RKO (cell line): ENCODE measurements at regions not wholly inside any gene's neighbourhood (a gene's known extent, or its start where the extent isn't known, plus 50 kb on each side); places are given as distances from the start of the nearest gene placed in this dataset.
A peak's percentile ranks its signal among the peaks of the same experiment; 100 is the strongest.

Experiments
- DNase-seq: peaks from one replicate; pipeline ENCODE4 v3.0.0-alpha.2; 2016; ENCODE audit warnings: low spot score

DNA sequence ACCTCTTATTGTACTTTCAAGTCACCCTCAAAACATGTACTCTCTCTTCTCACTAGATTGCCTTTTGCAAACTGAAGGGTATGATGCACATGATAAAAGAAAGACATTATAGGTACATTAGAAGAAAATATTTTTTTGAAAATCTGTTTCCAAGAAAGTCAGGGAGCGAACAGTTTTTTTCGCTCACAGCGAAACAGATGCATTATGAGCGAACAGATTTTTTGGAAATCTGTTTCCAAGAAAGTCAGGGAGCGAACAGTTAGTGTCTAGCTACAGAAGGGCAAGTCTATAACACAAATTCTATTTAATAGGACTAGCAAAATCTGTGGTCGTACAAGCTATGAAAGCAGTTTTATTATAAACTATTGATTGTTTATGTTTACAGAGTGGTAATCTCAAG is 296.2 kb upstream of the ANO3 start:
- no peak for DNase-seq

DNA sequence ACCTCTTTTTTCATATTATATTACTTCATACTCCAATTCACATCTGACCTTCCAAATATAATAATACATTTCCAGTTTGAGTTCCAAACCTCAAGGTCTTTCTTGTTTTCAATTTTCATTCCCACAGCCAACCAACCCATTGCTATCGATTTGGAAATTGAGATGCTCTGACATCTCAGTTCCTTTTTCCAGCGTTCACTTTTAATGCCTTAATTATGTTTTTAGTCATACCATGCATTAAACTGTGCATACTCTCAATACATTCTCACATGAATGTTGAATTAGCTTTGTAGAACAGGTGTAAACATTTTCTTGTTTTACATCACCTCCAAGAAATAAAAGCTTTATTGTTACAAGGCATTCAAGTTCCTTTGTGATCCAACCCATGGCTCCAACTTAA is 294.2 kb upstream of the ANO3 start:
- no peak for DNase-seq

DNA sequence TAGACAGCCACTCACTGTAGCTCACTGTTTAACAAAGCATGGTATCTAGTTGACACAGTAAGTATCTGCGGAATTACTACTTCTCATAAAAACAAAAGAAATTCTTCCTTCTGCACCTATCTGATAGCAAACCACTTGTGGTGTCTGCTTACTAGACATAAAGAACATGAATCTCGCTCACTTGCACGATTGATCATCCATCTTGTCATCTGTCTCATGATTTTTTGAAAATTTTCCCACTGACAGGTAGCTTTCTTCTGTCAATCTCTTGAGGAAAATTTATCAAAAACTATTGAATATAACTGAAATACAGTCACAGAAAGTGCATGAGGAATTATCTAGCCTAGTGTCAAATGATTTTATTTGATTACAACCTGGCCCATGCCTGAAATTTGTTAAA is 291.6 kb upstream of the ANO3 start:
- DNase-seq: no peak

DNA sequence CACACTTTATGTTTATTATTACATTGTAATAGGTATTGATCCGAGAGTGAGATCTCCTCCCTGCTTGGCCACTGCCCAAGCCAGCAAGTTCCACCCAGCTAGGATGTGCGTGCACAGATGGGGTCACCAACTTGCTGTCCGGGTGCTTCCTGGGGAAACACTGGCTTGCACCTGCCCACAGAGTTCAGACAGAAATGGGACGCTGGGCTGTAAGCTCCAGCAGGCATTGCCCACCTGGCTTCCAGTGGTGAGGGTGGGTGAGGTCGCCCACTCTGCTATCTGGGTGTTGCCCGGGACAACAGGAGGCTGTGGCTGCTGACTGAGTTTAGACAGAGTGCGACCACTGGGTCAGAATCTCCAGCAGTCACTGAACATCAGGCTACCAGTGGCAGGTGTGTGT is 289.8 kb upstream of the ANO3 start:
- no peak for DNase-seq

DNA sequence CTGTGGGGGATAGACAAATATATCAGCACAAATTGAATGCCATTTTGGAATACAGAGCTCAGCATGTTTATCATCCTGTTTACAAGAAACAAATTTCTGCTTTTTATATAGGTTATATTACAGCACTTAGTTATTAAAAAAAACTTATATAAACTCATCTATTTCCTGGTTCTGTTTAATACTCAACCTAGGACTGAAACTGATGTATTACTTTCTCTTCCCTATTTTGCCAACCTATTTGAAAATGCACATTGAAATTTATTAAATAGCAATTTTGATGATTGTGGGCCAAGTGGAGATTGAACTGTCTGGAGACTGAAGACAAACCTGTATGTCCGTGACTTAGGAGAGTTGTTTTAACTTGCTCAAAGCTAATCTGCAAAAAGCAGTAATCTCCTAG is 288.3 kb upstream of the ANO3 start:
- DNase-seq: no peak

DNA sequence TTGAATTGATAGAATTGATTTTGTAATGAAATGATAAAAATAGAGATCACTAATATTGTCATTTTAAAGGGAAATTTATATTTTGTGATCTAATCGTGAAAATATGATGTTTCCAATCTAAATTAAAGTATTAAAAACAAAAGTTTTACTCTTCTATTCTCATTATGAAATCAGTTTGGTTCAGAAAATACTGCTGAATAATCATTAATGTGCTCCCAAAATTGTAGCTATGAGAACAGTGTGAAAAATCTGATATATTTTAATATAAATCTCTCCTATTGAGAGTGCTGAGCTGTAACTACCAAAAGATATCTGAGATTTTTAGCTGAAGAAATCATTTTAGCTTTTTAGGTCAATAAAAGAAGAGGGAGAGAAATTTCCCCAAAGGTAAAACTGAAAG is 287.5 kb upstream of the ANO3 start:
- DNase-seq: no peak

DNA sequence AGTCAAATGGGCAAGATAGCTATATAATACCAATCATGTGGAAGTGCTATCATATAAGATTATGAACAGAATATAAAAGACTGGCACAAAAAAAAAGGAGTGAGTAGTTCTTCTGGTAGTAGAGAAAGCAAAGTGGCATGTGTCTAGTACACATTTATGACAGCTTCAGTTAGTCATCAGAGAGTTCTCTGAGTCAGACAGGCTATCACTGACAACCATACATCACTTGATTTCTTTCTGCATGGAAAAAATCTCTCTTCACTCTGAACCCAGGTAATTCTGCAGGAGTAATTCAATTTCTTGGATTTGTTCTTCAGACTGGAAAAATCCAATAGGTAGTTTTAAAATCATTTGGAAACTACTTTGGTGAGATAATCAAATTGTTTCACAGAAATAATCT is 286.8 kb upstream of the ANO3 start:
- DNase-seq: peak; percentile 63

DNA sequence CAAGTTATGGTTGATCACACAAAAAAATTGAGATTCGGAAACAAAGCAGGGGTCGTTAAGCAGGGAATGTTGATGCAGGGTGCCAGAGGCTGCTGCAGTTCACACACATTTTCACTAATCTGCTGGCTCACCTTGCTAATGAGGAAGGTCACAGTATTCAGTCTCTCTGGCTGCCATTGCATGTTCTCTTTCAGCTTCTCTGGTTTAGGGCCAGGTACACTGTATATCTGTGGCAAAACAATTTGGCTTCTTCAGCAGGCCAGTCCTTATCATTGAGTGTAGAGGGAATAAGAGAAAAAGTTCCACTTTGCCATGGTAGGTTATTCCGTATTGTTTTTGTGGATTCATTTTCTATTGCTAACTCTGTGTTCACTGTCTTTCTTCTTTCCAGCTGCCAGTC is 283.7 kb upstream of the ANO3 start:
- DNase-seq: no peak

DNA sequence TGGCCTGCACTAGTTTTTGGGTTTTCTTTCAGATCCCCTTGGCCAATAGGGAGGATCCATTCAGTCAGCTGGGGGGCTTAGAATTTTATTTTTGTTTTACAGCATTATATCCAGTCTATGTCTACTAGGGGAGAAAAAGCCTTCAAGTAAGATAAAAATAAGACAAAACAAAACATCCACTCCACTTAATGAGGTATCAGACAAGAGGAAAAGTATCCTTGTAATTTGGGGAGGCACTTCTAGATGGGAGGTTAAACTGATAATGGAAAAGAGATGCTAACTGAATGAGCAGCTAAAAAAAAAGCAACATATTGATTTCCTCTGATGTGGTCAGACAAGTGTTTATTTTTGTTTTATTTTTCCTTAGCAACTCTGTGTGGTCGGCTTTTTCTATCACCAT is 278.0 kb upstream of the ANO3 start:
- DNase-seq: no peak

DNA sequence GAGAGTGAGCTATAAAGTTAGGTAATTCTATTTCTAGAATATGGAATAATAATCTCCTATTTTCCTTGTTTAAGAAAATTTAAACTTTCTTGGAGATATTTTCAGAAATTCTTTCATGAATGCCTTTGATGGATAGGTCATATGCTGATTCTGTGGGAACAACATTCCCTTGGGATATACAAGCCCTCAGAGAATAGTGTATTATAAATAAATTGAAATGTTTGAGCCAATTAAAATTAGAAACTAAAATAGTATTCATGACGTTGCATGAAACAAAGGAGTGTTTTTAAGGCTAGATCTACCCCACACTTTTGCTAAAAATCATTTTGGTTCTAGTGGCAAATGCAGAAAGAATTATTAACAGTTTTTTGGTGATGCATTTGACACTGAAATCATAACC is 269.3 kb upstream of the ANO3 start:
- DNase-seq: no peak

DNA sequence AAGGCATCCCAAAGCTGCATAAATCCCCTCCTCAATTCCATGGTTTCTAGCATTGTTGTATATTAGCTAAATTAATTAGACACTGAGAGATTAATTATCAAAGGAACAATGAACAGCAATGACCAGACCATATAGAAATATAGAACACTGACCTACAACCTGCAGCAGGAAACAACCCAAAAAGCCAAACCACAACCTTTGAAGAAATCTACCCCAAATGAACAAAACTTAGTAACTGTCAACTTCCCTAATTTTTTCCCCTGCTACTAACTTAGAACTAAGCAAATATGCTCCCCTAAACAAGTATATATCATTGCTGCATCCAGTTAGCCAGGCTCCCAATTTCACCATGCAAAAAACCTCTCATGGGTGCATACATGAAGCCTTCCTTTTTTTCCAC is 268.0 kb upstream of the ANO3 start:
- DNase-seq: no peak

DNA sequence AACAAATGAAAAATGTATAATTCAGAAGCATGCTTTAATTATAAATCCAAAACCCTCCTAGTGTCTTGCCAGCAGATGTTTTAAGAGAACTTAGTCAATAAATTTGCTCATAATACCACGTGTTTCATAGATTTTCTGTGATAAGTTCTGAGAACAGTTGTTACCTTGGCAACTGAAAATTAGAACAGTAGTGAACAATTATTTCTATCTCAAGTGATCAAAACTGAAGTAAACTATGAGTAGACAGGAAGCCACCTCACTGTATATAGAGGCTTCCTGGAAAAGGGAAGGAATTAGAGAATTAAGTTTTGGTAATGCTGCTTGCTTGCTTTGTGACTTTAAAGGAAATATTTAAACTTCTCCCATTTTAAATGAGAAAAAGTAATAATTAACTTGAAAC is 266.0 kb upstream of the ANO3 start:
- DNase-seq: no peak

DNA sequence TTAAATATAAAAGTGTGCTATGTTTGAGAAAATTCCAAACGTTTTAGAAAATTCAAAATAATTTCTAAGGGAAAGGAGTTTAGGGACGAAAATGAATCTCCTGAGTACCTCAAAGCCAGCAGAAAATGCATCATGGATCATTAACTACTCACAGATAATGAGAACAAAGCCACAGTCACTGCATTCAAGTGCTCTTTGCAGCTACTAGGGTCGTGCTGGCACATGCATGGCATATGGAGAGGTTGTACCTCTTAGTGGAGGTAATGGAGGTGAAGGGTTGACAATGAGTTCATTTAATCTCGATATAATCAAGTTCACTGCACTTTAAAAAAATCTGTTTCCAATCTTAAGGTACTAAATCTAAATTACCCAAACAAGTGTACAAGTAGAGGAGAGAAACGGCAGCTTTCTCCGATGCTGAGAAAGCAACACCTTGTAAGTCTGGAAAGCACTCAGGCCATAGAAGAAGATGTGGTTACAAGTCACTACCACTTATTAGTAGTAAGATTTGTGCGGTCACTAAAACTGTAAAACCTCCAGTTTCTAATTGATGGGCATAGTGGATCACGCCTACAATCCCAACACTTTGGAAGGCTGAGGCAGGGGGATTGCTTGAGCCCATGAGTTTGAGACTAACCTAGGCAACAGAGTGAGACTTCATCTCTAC is 261.1 kb upstream of the ANO3 start:
- DNase-seq: no peak

DNA sequence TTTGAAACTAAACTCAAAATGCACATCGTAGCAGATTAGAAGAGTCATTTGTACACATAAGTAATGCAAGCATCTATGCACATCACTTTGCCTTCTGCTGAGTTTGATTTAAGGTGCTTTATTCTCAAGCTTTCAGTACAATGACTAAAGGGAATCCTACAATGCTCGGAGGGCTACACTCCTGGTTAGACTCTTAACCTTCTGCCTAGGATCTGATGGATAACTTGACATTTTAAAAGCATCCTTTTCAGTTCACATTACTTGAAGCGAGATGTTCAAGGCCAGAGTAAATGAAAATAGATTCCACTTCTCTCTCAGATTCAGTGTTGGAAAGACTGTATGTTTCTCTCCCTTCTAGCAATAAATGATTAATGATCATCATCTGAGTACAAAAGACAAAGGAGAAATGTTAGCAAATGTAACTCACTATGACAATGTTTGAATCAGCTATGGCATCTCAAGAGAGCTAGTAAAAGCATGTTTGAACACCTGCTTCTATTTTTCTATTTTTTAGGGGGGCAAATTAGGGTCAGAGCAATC is 259.2 kb upstream of the ANO3 start:
- DNase-seq: no peak

DNA sequence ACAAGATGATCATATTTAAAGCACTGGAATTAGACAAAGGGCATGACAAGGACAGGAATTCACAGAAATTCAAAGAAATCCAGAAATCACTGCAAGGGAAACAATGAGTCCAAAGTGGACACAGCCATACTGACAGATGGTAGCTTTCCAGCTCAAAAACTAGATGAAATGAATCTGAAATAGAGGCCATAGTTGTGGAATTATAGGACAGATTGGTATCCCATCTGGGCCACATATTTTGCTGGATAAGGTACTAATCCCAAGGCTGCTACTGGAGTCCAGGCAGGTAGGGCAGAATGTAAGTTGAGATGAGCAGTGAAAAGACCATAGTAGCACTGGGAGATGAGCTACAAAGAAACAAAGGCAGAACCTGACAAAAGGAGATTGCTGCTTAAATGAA is 258.3 kb upstream of the ANO3 start:
- no peak for DNase-seq

DNA sequence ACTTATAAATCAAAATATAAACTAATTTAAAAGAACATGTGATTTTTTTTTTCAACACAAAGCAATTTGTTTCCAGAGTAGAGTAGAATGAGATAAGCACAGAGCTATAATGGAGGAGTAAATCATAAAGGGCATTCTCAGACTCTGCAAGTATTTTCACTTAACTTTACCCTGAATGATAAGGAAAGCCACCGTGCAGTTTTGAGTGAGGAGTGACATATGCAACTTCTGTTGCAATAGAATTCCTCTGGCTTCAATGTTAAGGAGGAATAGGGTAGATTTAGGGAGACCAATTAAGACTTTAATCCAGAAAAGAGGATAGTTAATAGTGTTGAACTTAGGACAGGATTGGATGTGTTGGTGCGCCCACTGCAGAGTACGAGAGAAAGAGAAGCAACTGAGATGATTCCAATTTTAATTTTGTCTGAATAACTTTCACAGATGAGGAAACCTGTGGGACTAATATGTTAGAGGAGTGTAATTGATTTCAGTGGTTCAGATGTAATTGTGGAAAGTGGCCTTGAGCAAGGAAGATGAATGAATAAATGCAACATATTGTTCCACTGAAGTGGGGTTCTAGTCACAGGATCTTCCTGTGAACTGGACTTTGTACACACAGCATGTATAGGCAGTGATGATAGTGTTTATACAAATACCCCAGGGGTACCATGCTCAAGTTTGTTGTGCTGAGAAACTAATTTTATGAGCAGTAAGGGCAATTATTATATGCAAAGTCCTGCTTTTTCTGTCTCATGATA is 255.5 kb upstream of the ANO3 start:
- DNase-seq: no peak

DNA sequence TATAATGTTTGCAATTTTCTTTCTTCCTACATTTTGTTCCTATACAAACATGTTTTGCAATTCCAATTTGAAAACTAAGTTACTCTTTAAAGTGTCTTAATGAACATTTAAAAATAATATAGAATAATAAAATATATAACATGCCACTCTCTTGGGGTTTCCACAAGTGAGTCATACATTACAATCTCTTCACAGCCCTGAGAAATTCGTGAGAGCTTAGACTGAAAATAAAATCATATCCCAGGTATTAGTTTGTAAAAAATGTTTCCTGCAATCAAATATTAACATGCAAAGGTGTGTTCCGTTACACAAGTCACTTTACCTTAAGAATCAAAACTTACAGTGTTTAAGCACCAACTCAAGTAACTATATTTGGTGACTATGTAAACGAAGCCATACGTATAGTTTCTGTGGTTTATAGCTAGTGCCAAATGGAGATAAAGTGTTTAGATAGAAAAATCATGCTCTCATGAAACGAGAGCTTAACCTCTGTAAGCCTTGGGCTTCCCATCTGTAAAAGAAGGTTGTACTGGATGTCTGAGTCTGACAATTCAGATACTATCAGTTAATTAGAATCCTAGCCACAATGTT is 253.6 kb upstream of the ANO3 start:
- no peak for DNase-seq

DNA sequence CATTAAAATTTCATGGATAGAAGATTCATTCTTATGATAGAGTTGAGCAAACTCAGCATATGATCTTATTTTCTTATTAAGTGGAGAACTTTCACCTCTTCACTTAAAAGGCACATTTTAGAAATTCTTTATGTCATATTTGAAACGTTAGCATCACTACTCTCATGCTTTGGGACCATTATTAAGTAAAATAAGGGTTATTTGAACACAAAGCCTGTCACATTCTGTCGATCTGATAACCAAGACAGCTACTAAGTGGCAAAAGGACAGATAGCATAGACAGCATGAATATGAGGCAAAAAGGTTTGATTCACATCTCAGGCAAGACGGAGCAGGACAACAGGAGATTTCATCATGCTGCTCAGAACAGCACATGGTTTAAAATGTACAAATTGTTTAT is 247.6 kb upstream of the ANO3 start:
- no peak for DNase-seq

DNA sequence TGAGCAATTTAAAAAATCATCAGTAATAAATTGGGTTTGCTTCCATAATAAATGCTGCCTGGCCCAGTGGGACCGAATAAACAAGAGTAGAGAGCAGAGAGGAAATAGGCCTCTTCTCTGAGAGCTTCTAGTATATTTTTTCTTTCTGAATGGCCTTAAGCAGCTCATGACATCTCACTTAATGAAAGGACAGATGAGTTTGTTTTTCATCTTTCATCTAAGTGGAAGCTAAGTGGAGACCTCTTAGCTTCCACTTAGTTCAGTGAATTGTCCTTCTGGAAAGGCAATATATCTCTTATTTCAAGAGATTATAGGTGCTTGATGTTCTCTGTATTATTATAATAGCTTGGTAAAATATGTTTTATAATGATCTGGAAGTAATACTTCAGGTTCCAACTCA is 245.9 kb upstream of the ANO3 start:
- DNase-seq: no peak

DNA sequence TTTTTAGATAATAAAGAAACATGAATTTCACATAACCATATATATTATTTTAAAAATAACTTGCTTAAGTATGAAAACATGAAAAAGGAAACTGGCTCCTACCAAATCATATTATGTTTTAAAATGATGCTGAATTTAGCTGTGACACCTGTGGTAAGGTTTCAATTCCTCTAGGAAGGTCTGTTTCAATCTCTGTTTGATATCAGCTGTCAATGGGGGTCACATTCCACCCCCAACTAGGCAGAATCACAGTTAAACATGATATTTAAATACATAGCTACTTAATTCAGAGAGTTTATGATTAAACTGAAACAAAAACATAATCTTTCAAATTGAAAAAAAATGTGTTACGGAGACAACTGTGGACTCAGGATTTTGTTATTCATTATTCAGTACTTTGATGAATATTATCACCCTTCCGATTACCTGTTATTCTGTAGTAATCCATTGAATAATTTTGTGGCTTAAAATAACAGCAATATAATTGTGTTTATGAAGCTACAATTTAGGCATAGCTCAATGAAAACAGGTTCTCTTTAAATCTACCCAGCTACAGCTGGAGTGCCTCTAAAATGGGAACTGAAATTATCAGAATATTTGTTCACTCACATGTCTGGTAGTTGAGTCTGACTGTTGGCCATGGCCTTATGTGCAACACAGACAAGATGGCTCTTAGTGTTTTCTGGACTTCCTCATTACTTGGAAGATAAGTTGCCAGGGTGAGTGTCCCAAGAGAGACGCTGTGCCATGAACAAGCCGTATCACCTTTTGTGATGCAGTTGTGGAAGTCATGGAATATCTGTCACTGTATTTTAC is 244.6 kb upstream of the ANO3 start:
- no peak for DNase-seq

DNA sequence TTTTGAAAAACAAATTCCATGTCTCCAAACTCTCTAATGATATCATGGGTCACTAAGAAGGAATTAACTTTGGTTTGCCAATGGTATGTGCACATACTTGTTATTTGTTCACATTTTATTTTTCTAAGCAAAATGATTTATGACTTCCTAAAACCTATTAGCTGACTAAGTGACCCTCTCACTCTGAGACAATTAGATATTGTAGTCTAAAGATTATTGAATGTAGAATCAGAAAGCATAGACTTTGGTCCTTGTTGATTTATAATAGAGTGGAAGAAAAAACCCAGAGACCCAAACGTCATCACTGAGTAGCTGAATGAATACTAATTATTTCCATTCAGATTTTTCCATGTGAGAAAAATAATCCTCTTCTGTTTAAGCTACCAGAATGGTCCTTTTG is 243.5 kb upstream of the ANO3 start:
- no peak for DNase-seq

DNA sequence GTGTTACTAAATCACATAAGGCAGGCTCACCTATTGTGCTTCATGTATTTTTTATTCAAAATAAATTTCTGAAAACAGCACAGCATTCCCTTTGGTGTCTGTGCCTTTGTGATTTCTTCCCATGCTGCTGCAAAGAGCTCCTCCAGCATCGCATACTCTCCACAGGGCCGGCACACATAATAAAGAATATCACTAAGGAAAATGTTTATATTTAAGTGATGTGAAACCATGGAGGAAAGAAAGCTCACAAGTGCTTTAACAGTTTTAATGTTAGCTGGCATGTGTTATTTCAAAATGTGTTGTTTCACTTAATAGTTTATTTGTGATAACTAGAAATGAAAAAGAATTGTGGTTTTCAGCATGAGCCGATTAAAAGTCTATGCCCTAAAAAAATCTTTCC is 241.3 kb upstream of the ANO3 start:
- no peak for DNase-seq

DNA sequence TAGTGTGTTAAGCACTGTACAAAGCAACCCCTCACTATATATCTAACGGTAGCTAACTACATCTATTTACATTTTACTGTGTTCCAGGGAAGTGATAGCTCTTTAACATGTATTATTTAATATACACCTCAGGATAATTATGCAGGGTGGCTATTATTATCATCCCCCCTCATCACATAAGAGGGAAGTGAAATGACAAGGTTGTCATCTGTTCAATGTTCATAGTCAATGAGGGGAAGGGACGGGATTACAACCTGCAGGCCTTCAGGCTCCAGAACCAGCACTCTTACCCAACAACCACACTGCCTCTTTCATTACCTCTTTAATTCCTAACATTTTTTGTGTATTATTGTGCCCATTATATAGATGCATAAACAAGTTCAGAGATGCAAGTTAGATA is 238.7 kb upstream of the ANO3 start:
- no peak for DNase-seq
